ENCODE measurements at regions not wholly inside any gene's neighbourhood (a gene's known extent, or its start where the extent isn't known, plus 50 kb on each side); places are given as distances from the start of the nearest gene placed in this dataset.
A peak's percentile ranks its signal among the peaks of the same experiment; 100 is the strongest.

DNA sequence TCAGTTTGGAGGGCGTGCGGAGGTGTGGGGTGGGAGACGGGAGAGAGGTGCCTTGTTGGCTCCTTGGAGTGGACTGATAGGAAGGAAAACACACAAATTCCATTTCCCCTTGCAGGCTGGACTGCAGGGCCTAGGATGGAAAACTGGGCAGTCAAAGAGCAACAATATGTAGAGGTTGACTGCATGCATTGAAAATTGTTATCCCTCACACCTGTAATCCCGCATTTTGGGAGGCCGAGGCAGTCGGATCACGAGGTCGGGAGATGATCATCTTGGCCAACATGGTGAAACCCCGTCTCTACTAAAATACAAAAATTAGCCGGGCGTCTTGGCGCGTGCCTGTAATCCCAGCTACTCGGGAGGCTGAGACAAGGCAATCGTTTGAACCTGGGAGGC lies 128.2 kb downstream of the PPIAL4G start:
- Histone ChIP-seq H3K4me1 (ENCODE audit: insufficient read depth, poor library complexity, severe bottlenecking) (no peaks in the 10 kb centered on the region), H3K27ac (ENCODE audit: poor library complexity, severe bottlenecking) (no peak overlapping the region), H3K36me3 (ENCODE audit: low read depth) (no peaks in the 10 kb centered on the region), H3K9me3 (ENCODE audit: severe bottlenecking) (no peaks in the 10 kb centered on the region), H3K4me3 (ENCODE audit: severe bottlenecking) (no peak overlapping the region), H3K27me3 (ENCODE audit: insufficient read depth, poor library complexity, severe bottlenecking) (no peaks in the 10 kb centered on the region)
- ATAC-seq (ENCODE audit: low read depth) (no peak), DNase-seq (ENCODE audit: low spot score) (no peak)
- TF ChIP-seq CTCF (IDR thresholded peaks at IDR 0.05; ENCODE audit: poor library complexity, severe bottlenecking) = no peak

GRCh38 chr1:148354284-148354912 lies 128.7 kb downstream of the PPIAL4G start:
- no peak for TF ChIP-seq CTCF (IDR thresholded peaks at IDR 0.05; ENCODE audit: poor library complexity, severe bottlenecking)
- no peaks in the 10 kb centered on the region for H3K9me3 ChIP-seq (ENCODE audit: severe bottlenecking)
- H3K27ac ChIP-seq (ENCODE audit: poor library complexity, severe bottlenecking) = no peak overlapping the region
- DNase-seq (ENCODE audit: low spot score) (no peak), ATAC-seq (ENCODE audit: low read depth) (no peak)
- H3K36me3 ChIP-seq (ENCODE audit: low read depth) = no peaks in the 10 kb centered on the region
- H3K27me3 ChIP-seq (ENCODE audit: insufficient read depth, poor library complexity, severe bottlenecking) = no peaks in the 10 kb centered on the region
- no peaks in the 10 kb centered on the region for H3K4me1 ChIP-seq (ENCODE audit: insufficient read depth, poor library complexity, severe bottlenecking)
- H3K4me3 ChIP-seq (ENCODE audit: severe bottlenecking) = no peak overlapping the region

- Histone ChIP-seq H3K36me3 (ENCODE audit: low read depth) (no peaks in the 10 kb centered on the region), H3K4me3 (ENCODE audit: severe bottlenecking) (no peak overlapping the region), H3K27ac (ENCODE audit: poor library complexity, severe bottlenecking) (no peak overlapping the region), H3K4me1 (ENCODE audit: insufficient read depth, poor library complexity, severe bottlenecking) (no peaks in the 10 kb centered on the region), H3K27me3 (ENCODE audit: insufficient read depth, poor library complexity, severe bottlenecking) (no peaks in the 10 kb centered on the region), H3K9me3 (ENCODE audit: severe bottlenecking) (no peaks in the 10 kb centered on the region)
- TF ChIP-seq CTCF (IDR thresholded peaks at IDR 0.05; ENCODE audit: poor library complexity, severe bottlenecking) = no peak
- DNase-seq (ENCODE audit: low spot score) (no peak), ATAC-seq (ENCODE audit: low read depth) (peak; percentile 51)
Measured at GRCh38 chr1:148353461-148354283, 129.4 kb downstream of the PPIAL4G start.

DNA sequence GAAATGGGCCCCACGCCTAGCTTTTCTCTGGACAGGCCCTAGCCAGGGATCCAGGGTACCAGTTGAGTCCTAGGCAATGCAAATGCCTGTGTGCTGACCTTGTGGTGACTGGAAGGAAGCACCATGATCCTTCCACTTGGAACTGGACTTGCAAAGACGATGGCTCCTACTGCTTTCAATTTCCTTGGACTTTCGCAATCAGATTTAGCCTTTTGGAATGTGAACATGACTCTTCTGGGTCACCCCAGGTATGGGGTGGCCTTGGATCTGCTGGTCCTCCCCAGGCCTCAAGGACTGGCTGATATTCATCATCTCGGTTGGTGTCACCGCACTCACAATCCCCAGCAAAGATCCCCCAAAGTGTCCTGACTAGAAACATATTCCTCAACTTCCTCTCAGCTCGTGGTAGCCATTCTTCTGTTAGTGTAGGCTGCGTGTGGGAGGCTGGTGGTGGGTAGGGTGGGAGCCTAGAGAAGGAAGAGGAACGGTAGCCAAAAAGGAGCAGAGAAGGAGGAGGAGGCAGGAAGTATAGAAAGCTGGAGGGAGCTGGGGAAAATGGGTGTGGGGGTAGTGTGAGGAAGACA lies 130.5 kb downstream of the PPIAL4G start:
- H3K27me3 ChIP-seq (ENCODE audit: insufficient read depth, poor library complexity, severe bottlenecking) = no peaks in the 10 kb centered on the region

More for the DNA sequence above, 130.5 kb downstream of the PPIAL4G start:
- Histone ChIP-seq H3K9me3 (ENCODE audit: severe bottlenecking) (no peaks in the 10 kb centered on the region), H3K4me3 (ENCODE audit: severe bottlenecking) (no peak overlapping the region), H3K36me3 (ENCODE audit: low read depth) (no peaks in the 10 kb centered on the region), H3K27ac (ENCODE audit: poor library complexity, severe bottlenecking) (no peak overlapping the region), H3K4me1 (ENCODE audit: insufficient read depth, poor library complexity, severe bottlenecking) (no peaks in the 10 kb centered on the region)
- no peak for TF ChIP-seq CTCF (IDR thresholded peaks at IDR 0.05; ENCODE audit: poor library complexity, severe bottlenecking)
- ATAC-seq (ENCODE audit: low read depth) (no peak), DNase-seq (ENCODE audit: low spot score) (no peak)

Measured in RWPE2 (cell line).